ENCODE measurements at regions not wholly inside any gene's neighbourhood (a gene's known extent, or its start where the extent isn't known, plus 50 kb on each side); places are given as distances from the start of the nearest gene placed in this dataset.

DNA sequence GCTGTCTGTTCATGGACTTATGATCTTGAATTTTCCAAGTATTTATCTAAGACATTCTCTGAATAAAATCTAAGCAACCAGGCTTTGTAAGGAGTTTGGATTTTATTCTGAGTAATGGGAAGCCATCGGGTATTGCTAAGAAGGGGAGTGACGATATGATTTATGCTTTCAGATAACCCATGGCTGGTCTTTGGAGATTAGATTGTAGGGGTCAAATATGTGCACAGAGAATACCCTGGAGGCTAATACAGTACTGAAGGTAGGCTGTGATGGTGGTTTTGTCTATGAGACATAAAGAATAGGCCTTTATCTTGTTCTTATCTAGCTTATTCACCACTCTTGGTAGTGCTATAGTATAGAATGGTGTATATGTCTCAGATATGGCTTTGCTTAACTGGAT is 60.0 kb upstream of the C5orf46 start:
- H3K36me3 ChIP-seq: no peaks in the 10 kb centered on the region
- H3K27ac ChIP-seq (replicated peaks): no peak overlapping the region
- H3K9me3 ChIP-seq (replicated peaks): no peaks in the 10 kb centered on the region
- TF ChIP-seq, protein P1, sequence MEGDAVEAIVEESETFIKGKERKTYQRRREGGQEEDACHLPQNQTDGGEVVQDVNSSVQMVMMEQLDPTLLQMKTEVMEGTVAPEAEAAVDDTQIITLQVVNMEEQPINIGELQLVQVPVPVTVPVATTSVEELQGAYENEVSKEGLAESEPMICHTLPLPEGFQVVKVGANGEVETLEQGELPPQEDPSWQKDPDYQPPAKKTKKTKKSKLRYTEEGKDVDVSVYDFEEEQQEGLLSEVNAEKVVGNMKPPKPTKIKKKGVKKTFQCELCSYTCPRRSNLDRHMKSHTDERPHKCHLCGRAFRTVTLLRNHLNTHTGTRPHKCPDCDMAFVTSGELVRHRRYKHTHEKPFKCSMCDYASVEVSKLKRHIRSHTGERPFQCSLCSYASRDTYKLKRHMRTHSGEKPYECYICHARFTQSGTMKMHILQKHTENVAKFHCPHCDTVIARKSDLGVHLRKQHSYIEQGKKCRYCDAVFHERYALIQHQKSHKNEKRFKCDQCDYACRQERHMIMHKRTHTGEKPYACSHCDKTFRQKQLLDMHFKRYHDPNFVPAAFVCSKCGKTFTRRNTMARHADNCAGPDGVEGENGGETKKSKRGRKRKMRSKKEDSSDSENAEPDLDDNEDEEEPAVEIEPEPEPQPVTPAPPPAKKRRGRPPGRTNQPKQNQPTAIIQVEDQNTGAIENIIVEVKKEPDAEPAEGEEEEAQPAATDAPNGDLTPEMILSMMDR (IDR thresholded peaks at IDR 0.05; ENCODE audit: borderline replicate concordance): no peak
- intact Hi-C loops (cut with micrococcal nuclease): no loop called here
- H3K27me3 ChIP-seq (ENCODE audit: low read depth): no peaks in the 10 kb centered on the region
- no peak overlapping the region for H3K4me3 ChIP-seq
- no peak for DNase-seq
- H3K4me1 ChIP-seq: peaks cover 17% of the 10 kb centered on the region

DNA sequence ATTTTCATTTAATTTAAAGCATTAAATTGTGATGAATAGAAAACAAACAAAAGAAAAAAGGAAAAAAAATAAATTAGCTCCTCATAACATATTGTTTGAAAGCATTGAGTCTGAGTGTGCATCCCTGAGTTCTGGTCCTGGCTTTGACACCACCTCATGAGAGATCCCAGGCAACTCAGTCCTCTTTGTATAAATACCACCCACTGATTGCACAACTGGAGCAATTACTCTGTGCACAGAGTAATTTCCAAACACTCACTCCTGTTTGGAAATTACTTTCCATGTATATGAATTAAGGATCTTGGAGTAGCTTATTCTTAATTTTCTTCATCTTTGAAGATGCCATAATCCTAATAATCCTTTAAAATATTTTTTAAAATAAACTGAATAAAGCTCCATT is 59.4 kb upstream of the C5orf46 start:
- Histone ChIP-seq H3K9me3 (replicated peaks) (no peaks in the 10 kb centered on the region), H3K36me3 (no peaks in the 10 kb centered on the region), H3K4me1 (peaks cover 17% of the 10 kb centered on the region), H3K4me3 (no peak overlapping the region), H3K27me3 (ENCODE audit: low read depth) (no peaks in the 10 kb centered on the region), H3K27ac (replicated peaks) (peak overlapping the region; percentile 84)
- TF ChIP-seq, protein P1 (IDR thresholded peaks at IDR 0.05; ENCODE audit: borderline replicate concordance): no peak
- intact Hi-C loops (cut with micrococcal nuclease): no loop called here
- DNase-seq: no peak

DNA sequence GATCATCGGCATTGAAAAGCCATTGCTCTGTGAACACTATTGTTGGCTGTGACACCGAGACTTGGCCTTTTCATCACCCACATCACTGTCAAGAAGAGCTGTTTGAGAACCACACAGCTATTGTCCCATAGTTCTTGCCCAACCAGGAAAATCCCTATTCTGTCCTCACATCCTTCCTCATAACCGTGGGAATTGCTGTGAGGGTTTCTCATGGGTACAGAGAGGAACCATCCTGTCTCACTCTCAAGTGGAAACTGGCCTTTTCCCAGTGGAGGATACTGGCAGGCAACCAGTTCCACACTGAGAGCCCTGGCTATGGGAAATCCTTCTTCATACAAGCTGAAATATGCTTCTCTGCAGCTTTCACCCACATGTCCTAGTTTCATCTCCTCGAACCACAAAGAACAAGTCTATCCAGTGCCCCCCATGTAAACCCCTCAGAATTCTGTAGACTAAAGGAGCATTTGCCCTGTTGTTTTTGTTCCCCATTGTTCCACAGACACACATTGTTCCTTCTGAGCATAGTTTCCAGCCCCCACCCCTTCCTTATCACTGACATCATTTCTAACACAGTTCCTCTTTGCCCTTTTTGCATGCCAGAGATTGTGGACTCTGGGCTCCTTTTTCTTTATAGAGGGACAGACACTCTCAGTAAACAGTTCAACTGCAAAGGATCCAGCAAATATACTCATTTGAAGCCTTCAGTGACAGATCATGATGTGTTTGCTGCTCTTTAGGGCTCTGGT is 57.8 kb upstream of the C5orf46 start:
- Histone ChIP-seq H3K27ac (replicated peaks) (peak overlapping the region; percentile 84), H3K4me1 (peaks cover 17% of the 10 kb centered on the region), H3K27me3 (ENCODE audit: low read depth) (no peaks in the 10 kb centered on the region), H3K4me3 (no peak overlapping the region), H3K36me3 (no peaks in the 10 kb centered on the region), H3K9me3 (replicated peaks) (no peaks in the 10 kb centered on the region)
- DNase-seq: no peak
- TF ChIP-seq, protein P1 (IDR thresholded peaks at IDR 0.05; ENCODE audit: borderline replicate concordance): no peak
- intact Hi-C loops (cut with micrococcal nuclease): no loop called here

DNA sequence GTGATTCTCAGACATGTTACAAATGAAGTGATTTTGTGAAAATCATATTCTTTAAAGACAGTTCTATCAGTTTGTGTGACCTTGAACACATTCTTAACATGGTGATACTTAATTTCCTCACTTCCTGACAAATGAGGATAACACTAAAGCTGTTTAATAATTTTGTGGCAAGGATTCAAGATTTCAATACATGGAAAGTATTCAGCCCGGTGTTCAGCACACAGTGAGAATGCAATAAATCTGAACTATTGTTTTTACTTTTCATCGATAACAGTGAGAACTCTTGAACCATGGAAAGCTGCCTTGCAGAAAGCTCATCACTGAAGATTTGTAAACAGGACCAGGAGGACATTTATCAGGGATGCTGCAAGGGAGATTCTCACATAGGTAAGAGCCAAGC is 57.1 kb upstream of the C5orf46 start:
- Histone ChIP-seq H3K36me3 (no peaks in the 10 kb centered on the region), H3K27ac (replicated peaks) (peak overlapping the region; percentile 84), H3K4me3 (no peak overlapping the region), H3K27me3 (ENCODE audit: low read depth) (no peaks in the 10 kb centered on the region), H3K4me1 (peaks cover 17% of the 10 kb centered on the region), H3K9me3 (replicated peaks) (no peaks in the 10 kb centered on the region)
- DNase-seq: no peak
- intact Hi-C loops (cut with micrococcal nuclease): no loop called here
- TF ChIP-seq, protein P1 (IDR thresholded peaks at IDR 0.05; ENCODE audit: borderline replicate concordance): no peak

DNA sequence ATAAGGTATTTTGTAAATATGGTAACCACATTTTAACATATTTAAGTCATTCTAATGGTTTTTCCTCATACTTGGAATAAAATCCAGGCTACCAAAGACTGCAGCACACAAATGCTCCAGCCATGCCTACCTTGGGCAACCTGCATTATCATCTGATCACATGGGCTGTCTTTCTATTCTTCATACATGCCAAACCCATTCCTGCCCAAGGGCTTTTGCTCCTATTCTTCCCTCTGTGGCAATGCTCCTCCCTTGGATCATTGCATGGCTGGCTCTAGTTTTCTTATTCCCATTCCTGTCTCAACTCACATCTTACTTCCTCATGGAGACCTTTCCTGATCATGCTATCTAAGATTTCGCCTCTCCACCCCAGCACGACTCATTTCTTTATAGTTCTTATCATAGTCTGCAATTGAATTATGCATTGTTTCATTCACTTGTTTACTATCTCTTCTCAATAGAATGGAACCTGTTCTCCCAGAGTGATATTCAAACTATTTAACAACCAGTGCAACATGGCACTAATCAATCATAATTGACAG is 54.9 kb upstream of the C5orf46 start:
- Histone ChIP-seq H3K27ac (replicated peaks) (no peak overlapping the region), H3K4me3 (no peak overlapping the region), H3K36me3 (no peaks in the 10 kb centered on the region), H3K27me3 (ENCODE audit: low read depth) (no peaks in the 10 kb centered on the region), H3K9me3 (replicated peaks) (no peaks in the 10 kb centered on the region), H3K4me1 (peaks cover 17% of the 10 kb centered on the region)
- TF ChIP-seq, protein P1 (IDR thresholded peaks at IDR 0.05; ENCODE audit: borderline replicate concordance): no peak
- DNase-seq: no peak
- intact Hi-C loops (cut with micrococcal nuclease): no loop called here

Data from left ventricle myocardium inferior (tissue), 1 donor.